ENCODE measurements at regions not wholly inside any gene's neighbourhood (a gene's known extent, or its start where the extent isn't known, plus 50 kb on each side); places are given as distances from the start of the nearest gene placed in this dataset.

DNA sequence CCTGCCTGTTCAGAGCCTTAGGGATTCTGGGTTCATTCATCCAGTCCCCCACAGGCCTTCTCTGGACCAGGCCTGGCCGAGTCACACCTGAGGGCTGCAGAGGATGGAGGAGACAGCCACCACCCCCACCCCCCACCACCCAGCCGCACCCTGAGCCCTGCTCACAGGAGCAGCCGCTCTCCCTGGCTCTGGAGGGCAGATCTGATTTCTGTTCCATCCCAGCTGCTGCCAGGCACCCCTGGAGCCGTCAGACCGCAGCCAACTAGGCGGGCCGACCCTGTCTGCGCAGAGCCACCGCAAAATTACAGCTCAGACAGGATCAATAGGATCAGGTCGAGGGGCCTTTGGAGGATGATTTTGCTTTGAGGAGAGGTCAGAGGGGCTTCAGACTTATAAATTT lies 154.6 kb upstream of the MYL2 start:
- Histone ChIP-seq H3K9ac (ENCODE audit: low read length) (no peak overlapping the region), H3K9me2 (ENCODE audit: insufficient read depth, low read length) (no peaks in the 10 kb centered on the region), H3K79me2 (replicated peaks; ENCODE audit: insufficient read depth, low read length) (peaks cover 6% of the 10 kb centered on the region), H4K20me1 (ENCODE audit: insufficient read depth) (no peaks in the 10 kb centered on the region), H3K4me2 (ENCODE audit: low read length) (no peak overlapping the region), H3F3A (ENCODE audit: insufficient read depth, low read length, poor library complexity, severe bottlenecking) (no peaks in the 10 kb centered on the region), H2AFZ (ENCODE audit: low read depth, low read length) (no peak overlapping the region), H3K4me3 (ENCODE audit: low read length) (no peak overlapping the region), H3K36me3 (ENCODE audit: insufficient read depth, low read length) (no peaks in the 10 kb centered on the region), H3K27ac (ENCODE audit: low read length) (no peak overlapping the region), H3K27me3 (ENCODE audit: insufficient read depth, low read depth, low read length) (no peaks in the 10 kb centered on the region), H3K9me3 (ENCODE audit: low read length) (no peaks in the 10 kb centered on the region)
- TF ChIP-seq CTCF (IDR thresholded peaks at IDR 0.05; ENCODE audit: poor library complexity, severe bottlenecking): no peak
- TF ChIP-seq TAF1 (IDR thresholded peaks at IDR 0.05; ENCODE audit: low read depth): no peak
- no peak for TF ChIP-seq EZH2 (IDR thresholded peaks at IDR 0.05; ENCODE audit: borderline replicate concordance, insufficient read depth, low read length, poor library complexity, severe bottlenecking)
- no peak for TF ChIP-seq EP300 (conservative IDR thresholded peaks at IDR 0.05; ENCODE audit: poor library complexity, severe bottlenecking)
- TF ChIP-seq REST (IDR thresholded peaks at IDR 0.05; ENCODE audit: borderline replicate concordance): no peak
- TF ChIP-seq MXI1 (conservative IDR thresholded peaks at IDR 0.05; ENCODE audit: poor library complexity, severe bottlenecking): no peak
- TF ChIP-seq POLR2AphosphoS5 (IDR thresholded peaks at IDR 0.05): no peak
- no peak for TF ChIP-seq RAD21 (conservative IDR thresholded peaks at IDR 0.05)
- TF ChIP-seq SMC3 (conservative IDR thresholded peaks at IDR 0.05; ENCODE audit: poor library complexity): no peak

GRCh38 chr12:111074559-111074958 lies 154.2 kb upstream of the MYL2 start:
- H3K9ac ChIP-seq (ENCODE audit: low read length): no peak overlapping the region
- H3K9me2 ChIP-seq (ENCODE audit: insufficient read depth, low read length): no peaks in the 10 kb centered on the region
- H3K27ac ChIP-seq (ENCODE audit: low read length): no peak overlapping the region
- no peaks in the 10 kb centered on the region for H3K36me3 ChIP-seq (ENCODE audit: insufficient read depth, low read length)
- no peak overlapping the region for H3K4me2 ChIP-seq (ENCODE audit: low read length)
- H2AFZ ChIP-seq (ENCODE audit: low read depth, low read length): no peak overlapping the region
- no peaks in the 10 kb centered on the region for H3K9me3 ChIP-seq (ENCODE audit: low read length)
- no peaks in the 10 kb centered on the region for H4K20me1 ChIP-seq (ENCODE audit: insufficient read depth)
- H3K27me3 ChIP-seq (ENCODE audit: insufficient read depth, low read depth, low read length): no peaks in the 10 kb centered on the region
- no peak overlapping the region for H3K4me3 ChIP-seq (ENCODE audit: low read length)
- peaks cover 6% of the 10 kb centered on the region for H3K79me2 ChIP-seq (replicated peaks; ENCODE audit: insufficient read depth, low read length)
- H3F3A ChIP-seq (ENCODE audit: insufficient read depth, low read length, poor library complexity, severe bottlenecking): no peaks in the 10 kb centered on the region
- no peak for TF ChIP-seq SMC3 (conservative IDR thresholded peaks at IDR 0.05; ENCODE audit: poor library complexity)
- TF ChIP-seq EP300 (conservative IDR thresholded peaks at IDR 0.05; ENCODE audit: poor library complexity, severe bottlenecking): no peak
- TF ChIP-seq CTCF (IDR thresholded peaks at IDR 0.05; ENCODE audit: poor library complexity, severe bottlenecking): no peak
- no peak for TF ChIP-seq EZH2 (IDR thresholded peaks at IDR 0.05; ENCODE audit: borderline replicate concordance, insufficient read depth, low read length, poor library complexity, severe bottlenecking)
- no peak for TF ChIP-seq TAF1 (IDR thresholded peaks at IDR 0.05; ENCODE audit: low read depth)
- TF ChIP-seq RAD21 (conservative IDR thresholded peaks at IDR 0.05): no peak
- no peak for TF ChIP-seq POLR2AphosphoS5 (IDR thresholded peaks at IDR 0.05)
- TF ChIP-seq REST (IDR thresholded peaks at IDR 0.05; ENCODE audit: borderline replicate concordance): no peak
- no peak for TF ChIP-seq MXI1 (conservative IDR thresholded peaks at IDR 0.05; ENCODE audit: poor library complexity, severe bottlenecking)
